GM12865 (cell line): ENCODE measurements at regions not wholly inside any gene's neighbourhood (a gene's known extent, or its start where the extent isn't known, plus 50 kb on each side); places are given as distances from the start of the nearest gene placed in this dataset.
A peak's percentile ranks its signal among the peaks of the same experiment; 100 is the strongest.

Experiments
- DNase-seq: peaks from one replicate; pipeline ENCODE4 v3.0.0; 2010; ENCODE audit warnings: low read depth
- H3K4me3 ChIP-seq: 2 replicates; pipeline ENCODE4 v1.5.1; 2011; ENCODE audit warnings: mild to moderate bottlenecking, low read depth, low read length, control low read depth
- TF ChIP-seq, protein P1 (sequence below): IDR thresholded peaks from 2 replicates; pipeline ENCODE4 v1.5.1; 2011; ENCODE audit warnings: low read length, control low read depth, low read depth, inconsistent platforms; ENCODE audit not compliant: insufficient read depth; ENCODE audit errors: missing control alignments

GRCh38 chr19:28843761-28844492 is 369.0 kb downstream of the UQCRFS1 start:
- TF ChIP-seq, protein P1, sequence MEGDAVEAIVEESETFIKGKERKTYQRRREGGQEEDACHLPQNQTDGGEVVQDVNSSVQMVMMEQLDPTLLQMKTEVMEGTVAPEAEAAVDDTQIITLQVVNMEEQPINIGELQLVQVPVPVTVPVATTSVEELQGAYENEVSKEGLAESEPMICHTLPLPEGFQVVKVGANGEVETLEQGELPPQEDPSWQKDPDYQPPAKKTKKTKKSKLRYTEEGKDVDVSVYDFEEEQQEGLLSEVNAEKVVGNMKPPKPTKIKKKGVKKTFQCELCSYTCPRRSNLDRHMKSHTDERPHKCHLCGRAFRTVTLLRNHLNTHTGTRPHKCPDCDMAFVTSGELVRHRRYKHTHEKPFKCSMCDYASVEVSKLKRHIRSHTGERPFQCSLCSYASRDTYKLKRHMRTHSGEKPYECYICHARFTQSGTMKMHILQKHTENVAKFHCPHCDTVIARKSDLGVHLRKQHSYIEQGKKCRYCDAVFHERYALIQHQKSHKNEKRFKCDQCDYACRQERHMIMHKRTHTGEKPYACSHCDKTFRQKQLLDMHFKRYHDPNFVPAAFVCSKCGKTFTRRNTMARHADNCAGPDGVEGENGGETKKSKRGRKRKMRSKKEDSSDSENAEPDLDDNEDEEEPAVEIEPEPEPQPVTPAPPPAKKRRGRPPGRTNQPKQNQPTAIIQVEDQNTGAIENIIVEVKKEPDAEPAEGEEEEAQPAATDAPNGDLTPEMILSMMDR = no peak
- no peak overlapping the region for H3K4me3 ChIP-seq
- peak; percentile 44 for DNase-seq

DNA sequence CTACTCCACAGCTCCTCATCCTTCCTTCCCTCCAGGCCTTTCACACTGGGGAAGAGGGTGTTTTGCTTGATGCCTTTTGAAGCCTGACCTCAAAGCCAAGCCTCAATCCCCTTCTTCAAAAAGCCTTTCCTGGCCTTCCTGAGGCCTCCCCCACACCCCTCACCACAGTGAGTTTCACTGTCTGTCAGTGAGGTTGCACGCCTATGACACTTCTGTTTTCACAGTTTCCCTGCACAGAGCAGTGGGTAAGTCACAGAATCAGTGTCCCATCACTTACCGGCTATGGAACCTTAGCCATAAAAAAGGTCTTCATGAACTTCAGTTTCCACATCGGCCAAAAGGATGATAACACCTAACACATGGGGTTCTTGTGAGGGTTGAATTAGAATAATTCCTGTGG is 371.4 kb downstream of the UQCRFS1 start:
- H3K4me3 ChIP-seq = no peak overlapping the region
- TF ChIP-seq, protein P1 = no peak
- DNase-seq = peak; percentile 35

GRCh38 chr19:28840891-28841290 is 372.1 kb downstream of the UQCRFS1 start:
- no peak for DNase-seq
- TF ChIP-seq, protein P1 = no peak

DNA sequence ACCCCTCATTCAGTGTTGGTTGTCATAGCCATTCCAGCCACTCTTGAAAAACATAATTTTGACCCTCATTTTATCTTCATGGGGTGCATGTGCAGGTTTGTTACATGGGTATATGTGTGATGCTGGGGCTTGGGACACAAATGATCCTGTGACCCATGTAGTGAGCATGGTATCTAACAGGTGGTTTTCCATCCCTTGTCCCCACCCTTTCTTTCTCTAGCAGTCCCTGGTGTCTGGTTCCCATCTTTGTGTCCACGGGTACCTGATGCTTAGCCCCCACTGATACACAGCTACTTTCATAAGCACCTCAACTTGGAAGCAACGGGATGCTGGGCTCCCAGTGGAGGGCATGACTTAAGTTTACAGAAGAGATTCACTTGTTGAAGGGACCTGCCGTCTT is 373.5 kb downstream of the UQCRFS1 start:
- DNase-seq = no peak
- TF ChIP-seq, protein P1 = no peak
- no peak overlapping the region for H3K4me3 ChIP-seq

More at GRCh38 chr19:28840891-28841290, 372.1 kb downstream of the UQCRFS1 start:
- H3K4me3 ChIP-seq = no peak overlapping the region

DNA sequence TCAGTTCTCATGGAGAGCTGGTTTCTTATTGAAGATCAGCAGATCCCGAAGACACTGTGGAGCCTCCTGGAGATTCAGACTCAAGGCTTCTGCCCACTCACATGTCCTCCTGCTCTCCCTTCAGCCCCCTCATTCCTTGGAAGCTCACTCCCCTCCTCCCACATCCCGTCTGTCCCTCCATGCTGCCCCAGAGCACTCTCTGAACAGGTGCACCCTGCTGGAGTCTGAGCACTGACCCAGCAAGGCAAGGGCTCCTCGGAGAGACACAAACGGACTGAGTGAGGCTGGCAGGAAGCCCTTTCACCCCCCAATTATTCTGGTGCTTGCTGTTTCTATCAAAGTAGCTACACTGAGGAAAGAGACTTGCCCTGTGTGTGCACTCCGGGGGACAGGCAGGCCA is 374.0 kb downstream of the UQCRFS1 start:
- DNase-seq = no peak
- TF ChIP-seq, protein P1 = no peak
- H3K4me3 ChIP-seq = no peak overlapping the region

- DNase-seq = no peak
- TF ChIP-seq, protein P1 = no peak
Measured at GRCh38 chr19:28836421-28836820, 376.5 kb downstream of the UQCRFS1 start.

DNA sequence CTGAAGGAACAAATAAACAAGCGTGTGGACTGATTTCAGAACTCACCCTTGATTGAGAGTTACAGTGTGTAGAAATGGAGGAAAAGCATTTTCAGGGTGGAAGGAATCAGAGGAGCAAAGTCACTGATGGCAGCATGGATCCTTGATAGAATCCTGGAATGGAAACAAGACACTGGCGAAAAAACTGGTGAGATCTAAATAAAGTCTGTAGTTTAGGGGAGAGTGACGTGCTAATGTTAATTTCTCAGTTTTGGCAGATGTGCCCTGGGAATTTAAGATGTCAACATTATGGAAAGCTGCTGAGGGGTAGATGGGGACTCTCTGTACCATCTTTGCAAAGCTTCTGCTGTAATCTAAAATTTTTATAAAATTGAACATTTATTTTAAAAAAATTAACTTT is 378.0 kb downstream of the UQCRFS1 start:
- TF ChIP-seq, protein P1 = no peak

More at GRCh38 chr19:28836421-28836820, 376.5 kb downstream of the UQCRFS1 start:
- no peak overlapping the region for H3K4me3 ChIP-seq

More for the DNA sequence above, 378.0 kb downstream of the UQCRFS1 start:
- DNase-seq = no peak
- no peak overlapping the region for H3K4me3 ChIP-seq
